Fibroblast of pulmonary artery (primary cell): ENCODE measurements at regions not wholly inside any gene's neighbourhood (a gene's known extent, or its start where the extent isn't known, plus 50 kb on each side); places are given as distances from the start of the nearest gene placed in this dataset.
A peak's percentile ranks its signal among the peaks of the same experiment; 100 is the strongest.

Source experiments
- DNase-seq: peaks from one replicate; pipeline ENCODE4 v3.0.0-alpha.2; 2010; ENCODE audit warnings: low read depth
- H3K4me3 ChIP-seq: replicated peaks from 2 replicates; pipeline ENCODE4 v1.5.1; 2011; ENCODE audit warnings: low read depth, mild to moderate bottlenecking, control low read depth, low read length, moderate library complexity
- TF ChIP-seq, protein P1 (sequence below): IDR thresholded peaks from 2 replicates; pipeline ENCODE4 v1.5.1; 2011; ENCODE audit warnings: mild to moderate bottlenecking, control low read depth, low read length, inconsistent platforms; ENCODE audit errors: missing control alignments

DNA sequence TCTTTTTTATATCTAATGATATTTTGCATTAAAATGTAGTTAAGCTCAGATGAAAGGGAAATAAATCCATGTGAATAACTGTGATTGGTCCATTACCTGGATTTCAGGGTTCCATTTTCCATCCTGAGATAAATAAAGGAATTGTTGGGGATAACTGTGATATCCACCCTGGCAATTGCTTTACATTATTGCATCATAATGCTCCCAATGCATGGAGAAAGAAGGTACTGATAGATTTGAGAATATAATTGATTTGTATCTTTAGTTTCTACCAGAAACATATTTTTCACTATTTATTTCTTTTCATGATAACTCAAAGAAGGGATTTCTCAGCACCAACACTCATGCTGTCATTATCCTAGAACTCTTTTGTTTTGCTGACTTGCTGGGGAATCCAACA lies 102.0 kb upstream of the KCNQ5 start:
- no peak for DNase-seq
- TF ChIP-seq, protein P1, sequence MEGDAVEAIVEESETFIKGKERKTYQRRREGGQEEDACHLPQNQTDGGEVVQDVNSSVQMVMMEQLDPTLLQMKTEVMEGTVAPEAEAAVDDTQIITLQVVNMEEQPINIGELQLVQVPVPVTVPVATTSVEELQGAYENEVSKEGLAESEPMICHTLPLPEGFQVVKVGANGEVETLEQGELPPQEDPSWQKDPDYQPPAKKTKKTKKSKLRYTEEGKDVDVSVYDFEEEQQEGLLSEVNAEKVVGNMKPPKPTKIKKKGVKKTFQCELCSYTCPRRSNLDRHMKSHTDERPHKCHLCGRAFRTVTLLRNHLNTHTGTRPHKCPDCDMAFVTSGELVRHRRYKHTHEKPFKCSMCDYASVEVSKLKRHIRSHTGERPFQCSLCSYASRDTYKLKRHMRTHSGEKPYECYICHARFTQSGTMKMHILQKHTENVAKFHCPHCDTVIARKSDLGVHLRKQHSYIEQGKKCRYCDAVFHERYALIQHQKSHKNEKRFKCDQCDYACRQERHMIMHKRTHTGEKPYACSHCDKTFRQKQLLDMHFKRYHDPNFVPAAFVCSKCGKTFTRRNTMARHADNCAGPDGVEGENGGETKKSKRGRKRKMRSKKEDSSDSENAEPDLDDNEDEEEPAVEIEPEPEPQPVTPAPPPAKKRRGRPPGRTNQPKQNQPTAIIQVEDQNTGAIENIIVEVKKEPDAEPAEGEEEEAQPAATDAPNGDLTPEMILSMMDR: no peak
- no peak overlapping the region for H3K4me3 ChIP-seq

DNA sequence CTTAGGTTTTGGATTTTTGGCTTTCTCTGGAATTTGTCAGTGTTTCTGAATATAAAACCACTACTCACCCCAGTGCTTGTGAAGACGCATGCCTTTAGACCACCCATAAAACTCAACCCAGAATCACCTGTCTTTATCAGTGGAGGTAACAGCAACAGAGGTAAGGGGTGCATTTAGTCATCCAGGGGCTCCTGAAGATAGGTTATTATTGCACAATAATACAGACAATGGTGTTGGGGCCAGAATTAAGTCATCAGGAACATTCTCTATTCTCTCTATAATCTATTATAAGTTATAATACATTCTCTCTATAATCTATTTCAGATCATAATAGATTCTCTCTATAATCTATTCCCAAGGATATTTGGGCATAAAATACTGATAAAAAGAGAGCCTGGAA lies 100.2 kb upstream of the KCNQ5 start:
- H3K4me3 ChIP-seq: no peak overlapping the region
- TF ChIP-seq, protein P1: no peak
- DNase-seq: no peak

DNA sequence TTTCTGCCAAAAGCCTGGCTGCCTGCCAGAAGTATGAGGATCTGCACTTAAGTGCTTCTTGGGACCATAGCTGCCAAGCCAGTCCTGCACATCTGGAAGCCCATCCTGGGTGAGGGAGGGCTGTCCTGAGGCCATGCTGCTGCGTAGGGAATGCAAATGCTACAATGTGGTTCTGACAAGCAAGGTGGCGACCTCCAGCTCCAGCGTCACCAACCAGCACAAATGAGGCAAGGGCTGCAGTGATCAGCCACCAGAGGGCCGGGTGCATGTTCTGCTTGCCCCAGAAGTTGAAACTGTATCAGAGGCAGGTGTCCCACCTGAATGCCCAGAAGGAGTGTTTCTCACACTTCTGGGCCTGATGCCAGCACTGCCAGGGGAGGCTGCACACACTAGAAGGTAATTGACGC lies 99.1 kb upstream of the KCNQ5 start:
- H3K4me3 ChIP-seq: no peak overlapping the region
- no peak for DNase-seq
- TF ChIP-seq, protein P1: no peak

DNA sequence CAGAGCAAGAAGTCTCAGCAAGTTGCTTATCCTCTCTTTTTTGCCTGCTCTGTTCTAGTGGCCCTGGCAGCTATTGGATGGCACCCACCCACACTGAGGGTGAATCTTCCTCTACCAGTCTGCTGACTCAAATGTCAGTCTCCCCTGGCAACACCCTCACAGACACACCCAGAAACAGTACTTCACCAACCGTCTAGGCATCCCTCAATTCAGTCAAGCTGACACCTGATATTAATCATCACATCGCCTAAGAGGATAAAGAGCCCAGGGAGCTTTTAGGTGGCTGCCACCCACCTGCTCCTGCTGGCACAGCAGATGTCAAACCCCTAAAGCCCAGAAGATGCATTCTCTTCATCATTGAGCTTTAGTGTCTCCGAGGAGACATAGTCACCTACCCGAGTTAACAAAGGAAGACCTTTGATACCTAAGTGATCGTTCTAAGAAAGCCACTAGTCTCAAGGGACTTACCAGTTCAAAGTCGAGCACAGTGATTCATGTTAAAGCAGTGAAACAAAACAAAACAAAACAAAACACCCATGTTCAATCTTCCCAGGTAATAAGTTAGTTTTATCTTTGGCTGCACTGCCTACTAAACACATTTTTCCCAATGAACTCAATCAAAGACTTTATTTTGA lies 97.7 kb upstream of the KCNQ5 start:
- DNase-seq: no peak
- TF ChIP-seq, protein P1: no peak
- H3K4me3 ChIP-seq: no peak overlapping the region

DNA sequence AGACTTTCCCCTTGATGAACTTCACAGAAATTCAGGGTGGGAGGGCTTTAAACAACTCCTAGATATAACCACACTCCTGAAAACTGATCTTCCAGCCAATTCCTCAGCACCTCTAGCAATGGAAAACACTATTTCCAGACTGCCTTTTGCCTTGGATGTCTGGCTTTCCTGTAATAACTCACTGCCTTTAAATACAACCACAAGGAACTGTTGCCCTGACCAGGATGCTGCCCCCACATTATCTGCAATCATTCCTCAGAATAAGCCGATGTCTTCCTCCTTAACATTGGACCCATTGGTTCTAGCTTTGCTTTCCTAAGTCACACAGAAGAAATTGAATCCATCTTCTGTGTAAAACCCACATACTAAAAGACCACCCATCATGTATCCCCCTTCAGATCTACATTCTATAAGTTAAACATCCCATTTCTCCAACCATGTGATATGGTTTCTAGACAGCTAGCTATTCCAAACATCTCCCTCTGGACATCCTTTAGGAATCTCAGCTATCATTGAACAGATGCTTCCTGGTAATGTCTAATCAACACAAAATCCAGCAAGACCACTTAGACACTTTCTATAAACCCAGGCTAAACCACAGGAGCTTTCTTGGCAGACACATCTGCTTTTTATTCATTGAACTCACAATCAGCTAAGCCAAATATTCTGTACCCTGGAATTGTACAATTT lies 95.9 kb upstream of the KCNQ5 start:
- TF ChIP-seq, protein P1: no peak
- no peak overlapping the region for H3K4me3 ChIP-seq
- no peak for DNase-seq

DNA sequence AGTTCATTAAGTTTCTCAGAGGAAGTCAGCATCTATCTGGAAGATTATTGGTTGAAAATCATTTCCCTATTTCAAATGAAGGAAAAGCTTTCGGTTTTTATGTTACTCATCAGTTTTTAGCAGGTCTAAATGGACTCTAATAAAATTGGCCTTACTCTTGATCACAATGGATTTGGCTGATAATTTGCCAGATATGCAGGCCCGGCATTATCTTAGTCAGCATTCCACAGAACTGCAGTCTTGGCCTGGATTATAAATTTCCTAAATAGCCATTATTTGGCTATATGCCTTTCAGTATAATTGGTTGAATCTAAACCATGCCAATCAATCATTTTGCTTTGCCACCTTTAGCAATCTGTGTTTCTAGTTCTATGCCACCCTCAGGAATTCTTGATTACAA lies 91.7 kb upstream of the KCNQ5 start:
- peak; percentile 3 for DNase-seq
- H3K4me3 ChIP-seq: no peak overlapping the region
- TF ChIP-seq, protein P1: no peak

DNA sequence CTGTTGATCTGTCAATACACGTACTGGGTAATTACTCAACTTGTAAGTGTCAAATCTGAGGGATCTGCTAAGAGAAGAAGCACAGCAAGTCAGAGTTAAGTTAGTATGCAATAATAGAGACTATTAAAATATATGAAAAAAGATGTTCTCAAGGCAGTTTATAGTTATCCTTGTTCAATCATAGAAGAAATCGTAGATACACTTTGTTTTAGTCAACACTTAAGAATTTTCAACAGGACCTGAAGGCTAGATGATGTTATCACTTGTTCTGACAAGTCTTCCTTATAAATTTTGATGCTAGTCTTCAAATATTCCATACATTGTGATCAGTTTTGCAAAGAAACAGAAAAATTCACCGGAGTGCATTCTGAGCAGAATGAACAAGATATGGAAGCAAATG lies 91.1 kb upstream of the KCNQ5 start:
- H3K4me3 ChIP-seq: no peak overlapping the region
- DNase-seq: no peak
- TF ChIP-seq, protein P1: no peak
